Activated CD4-positive, alpha-beta T cell treated with anti-CD3 and anti-CD28 coated beads for 36 hours (primary cell): ENCODE measurements at regions not wholly inside any gene's neighbourhood (a gene's known extent, or its start where the extent isn't known, plus 50 kb on each side); places are given as distances from the start of the nearest gene placed in this dataset.

ENCODE experiments used
- ATAC-seq: fragments of 200-7000 bp; cut with Tn5 transposase; one replicate; pipeline ENCODE4 v1.10.0; 2021; ENCODE audit warnings: mild to moderate bottlenecking, moderate library complexity
- CTCF ChIA-PET: fragments of 350-600 bp; sonication (Branson Sonifier 250); formaldehyde crosslinking; loops from one replicate; lab custom pipeline; 2021; ENCODE audit warnings: antibody characterized with exemption; lab: Charles Lee
- POLR2A ChIA-PET: fragments of 350-600 bp; sonication (Branson Sonifier 250); formaldehyde crosslinking; loops from one replicate; lab custom pipeline; 2021; ENCODE audit warnings: antibody characterized with exemption, inconsistent platforms; lab: Charles Lee
- DNase-seq: peaks from one replicate; pipeline ENCODE4 v3.0.0-alpha.2; 2020
- H3K27ac Mint-ChIP-seq: one replicate; pipeline ENCODE4 v1.8.0; 2021; ENCODE audit warnings: mixed read lengths
- H3K27me3 Mint-ChIP-seq: one replicate; pipeline ENCODE4 v1.8.0; 2021; ENCODE audit warnings: mixed read lengths
- H3K36me3 Mint-ChIP-seq: one replicate; pipeline ENCODE4 v1.8.0; 2021; ENCODE audit warnings: low read depth, mixed read lengths
- H3K4me1 Mint-ChIP-seq: one replicate; pipeline ENCODE4 v1.8.0; 2021; ENCODE audit warnings: mixed read lengths
- H3K4me3 Mint-ChIP-seq: one replicate; pipeline ENCODE4 v1.8.0; 2021; ENCODE audit warnings: mild to moderate bottlenecking, moderate library complexity, mixed read lengths
- H3K9me3 Mint-ChIP-seq: one replicate; pipeline ENCODE4 v1.8.0; 2021; ENCODE audit warnings: low read depth, mixed read lengths
- intact Hi-C, 2 experiments: fragments of 100-400 bp; cut with DNase I in 1 of 2; cut with micrococcal nuclease in 1 of 2; formaldehyde crosslinking; loops; one replicate each; pipeline versions ENCODE4 v1.14.2 to v1.15.1; 2022 to 2024; cut with DNase I, micrococcal nuclease

DNA sequence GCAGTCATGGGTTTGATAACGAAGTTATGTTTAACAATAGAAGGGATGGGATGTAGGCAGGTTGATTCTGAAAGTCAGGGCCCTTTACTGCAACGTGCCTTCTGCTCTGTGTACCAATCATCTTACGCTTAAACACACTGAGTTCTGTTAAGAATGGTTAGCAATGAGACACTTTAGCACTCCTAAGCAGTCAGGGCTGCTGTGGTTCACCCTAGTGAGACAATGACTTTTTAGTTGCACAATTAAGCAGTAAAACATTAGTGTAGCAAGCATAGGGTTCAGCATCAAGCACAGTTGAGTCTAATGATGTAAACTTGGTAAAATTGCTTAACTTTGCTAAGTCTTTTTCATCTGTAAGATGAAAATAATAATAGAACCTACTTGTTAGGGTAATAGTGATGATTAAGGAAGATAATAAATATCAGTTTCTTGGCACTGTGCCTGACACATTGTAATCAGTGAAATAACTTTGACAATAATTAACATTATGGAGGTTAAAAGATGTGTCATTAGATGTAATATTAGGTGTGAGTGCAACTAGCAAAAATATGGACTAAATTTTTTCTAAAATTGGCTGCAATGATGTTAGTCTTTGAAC, 484.2 kb upstream of the THBS1 start:
- no peak for ATAC-seq
- POLR2A ChIA-PET: no interaction called here

DNA sequence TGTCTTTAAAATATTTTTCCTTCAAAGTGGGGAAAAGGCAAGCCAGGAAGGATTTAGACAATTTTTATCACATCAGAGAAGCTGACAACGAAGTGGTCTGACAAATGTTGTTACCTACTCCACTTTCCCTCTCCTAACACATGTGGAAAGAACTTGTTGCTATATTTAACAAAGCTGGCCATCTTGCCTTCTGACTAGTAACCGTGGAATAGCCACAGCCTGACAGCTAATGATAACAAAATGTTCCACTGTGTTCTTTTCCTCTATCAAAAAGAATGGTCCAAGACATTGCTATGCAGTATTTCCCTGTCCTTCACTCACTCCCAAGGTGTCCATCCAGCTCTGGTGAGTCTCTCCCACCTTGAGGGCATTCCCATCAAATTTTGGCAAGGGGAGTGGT, 481.4 kb upstream of the THBS1 start:
- DNase-seq: no peak
- Mint-ChIP-seq H3K36me3 (no peaks in the 10 kb centered on the region), H3K4me1 (no peaks in the 10 kb centered on the region), H3K4me3 (no peak overlapping the region), H3K27ac (no peak overlapping the region), H3K27me3 (peaks cover 2% of the 10 kb centered on the region), H3K9me3 (no peaks in the 10 kb centered on the region)
- ATAC-seq: no peak
- intact Hi-C loops: no loop called here
- ChIA-PET CTCF (no interaction called here), POLR2A (no interaction called here)

More for the DNA sequence above, 484.2 kb upstream of the THBS1 start:
- no peaks in the 10 kb centered on the region for H3K36me3 Mint-ChIP-seq
- CTCF ChIA-PET: interaction anchor here (1.1 kb wide), 1 partner anchor 379 kb away, joined by 3 read pairs; no protein-coding TSS in a partner anchor
- H3K27me3 Mint-ChIP-seq: peaks cover 2% of the 10 kb centered on the region
- H3K9me3 Mint-ChIP-seq: no peaks in the 10 kb centered on the region
- DNase-seq: no peak
- no peak overlapping the region for H3K4me3 Mint-ChIP-seq
- intact Hi-C loops: no loop called here
- H3K27ac Mint-ChIP-seq: no peak overlapping the region
- no peaks in the 10 kb centered on the region for H3K4me1 Mint-ChIP-seq

DNA sequence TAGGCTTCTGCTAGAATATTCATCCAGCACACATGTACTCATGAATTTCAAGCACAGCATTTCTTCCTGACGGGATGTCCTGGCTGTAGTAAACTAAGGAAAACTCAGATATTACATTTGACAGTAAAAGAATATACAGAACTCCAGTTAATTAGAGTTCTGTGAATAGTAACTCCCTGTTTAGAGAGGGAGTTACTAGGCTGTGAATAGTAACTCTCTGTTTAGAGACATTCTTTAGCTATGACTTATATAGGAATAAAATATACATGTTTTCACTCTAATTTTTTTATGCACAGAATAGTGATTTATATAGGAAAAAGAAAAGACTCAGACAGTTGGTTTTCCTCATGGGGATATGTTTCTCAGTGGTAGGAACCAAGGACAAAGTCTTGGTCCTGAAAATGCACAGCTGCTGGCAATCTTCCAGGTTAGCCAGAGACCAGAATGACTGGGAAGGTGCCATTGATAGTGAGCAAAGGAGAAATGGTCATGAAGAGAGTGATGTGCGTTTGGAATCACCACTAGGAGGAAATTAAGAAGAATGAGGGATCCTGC, 480.7 kb upstream of the THBS1 start:
- CTCF ChIA-PET: no interaction called here
- H3K27me3 Mint-ChIP-seq: peaks cover 4% of the 10 kb centered on the region
- no peaks in the 10 kb centered on the region for H3K4me1 Mint-ChIP-seq
- ATAC-seq: no peak
- DNase-seq: no peak
- H3K9me3 Mint-ChIP-seq: no peaks in the 10 kb centered on the region
- no peak overlapping the region for H3K4me3 Mint-ChIP-seq
- no peak overlapping the region for H3K27ac Mint-ChIP-seq
- POLR2A ChIA-PET: no interaction called here
- no peaks in the 10 kb centered on the region for H3K36me3 Mint-ChIP-seq
- intact Hi-C loops: loop anchor here in 1 of 2 experiments (10.0 kb wide), 1 partner anchor 65 kb away; no protein-coding TSS in a partner anchor

DNA sequence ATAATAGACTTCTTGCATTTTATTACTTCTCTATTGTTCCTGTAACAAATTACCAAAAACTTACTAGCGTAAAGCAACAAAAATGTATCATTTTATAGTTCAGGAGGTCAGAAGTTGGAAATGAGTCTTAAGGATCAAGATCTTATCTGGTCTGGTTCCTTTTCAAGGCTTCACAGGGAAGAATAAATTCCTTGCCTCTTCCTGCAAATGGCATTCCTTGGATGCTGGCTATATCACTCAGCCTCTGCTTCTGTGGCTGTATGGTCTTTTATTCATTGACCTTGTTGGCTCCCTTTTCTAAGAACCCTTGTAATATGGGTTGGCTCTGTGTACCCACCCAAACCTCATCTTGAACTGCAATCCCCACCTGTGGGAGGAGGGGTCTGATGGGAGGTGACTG, 478.4 kb upstream of the THBS1 start:
- DNase-seq (no peak), ATAC-seq (no peak)
- Mint-ChIP-seq H3K27me3 (peaks cover 10% of the 10 kb centered on the region), H3K4me1 (no peaks in the 10 kb centered on the region), H3K36me3 (no peaks in the 10 kb centered on the region), H3K4me3 (no peak overlapping the region), H3K27ac (no peak overlapping the region), H3K9me3 (no peaks in the 10 kb centered on the region)
- ChIA-PET CTCF (no interaction called here), POLR2A (no interaction called here)
- intact Hi-C loops: loop anchor here in 1 of 2 experiments (10.0 kb wide), 1 partner anchor 62 kb away; no protein-coding TSS in a partner anchor

DNA sequence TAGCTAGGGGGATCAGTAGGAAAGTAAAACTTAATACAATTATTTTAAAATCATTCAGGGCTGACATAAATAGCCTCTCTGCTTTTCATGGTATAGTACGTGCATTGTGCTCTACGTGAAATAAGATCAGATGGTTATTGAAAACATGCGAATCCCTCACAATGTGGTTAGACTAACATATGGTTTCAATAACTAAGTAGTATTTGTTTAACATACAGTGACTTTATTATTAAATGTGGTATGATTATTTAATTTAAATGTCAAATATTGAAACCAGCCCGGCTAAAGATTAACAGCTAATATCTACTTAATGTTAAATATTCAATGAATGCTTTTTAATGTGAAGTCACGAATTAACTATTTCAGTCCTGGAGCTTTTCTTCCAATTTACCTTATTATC, 473.9 kb upstream of the THBS1 start:
- H3K27ac Mint-ChIP-seq: no peak overlapping the region
- H3K27me3 Mint-ChIP-seq: peaks cover 10% of the 10 kb centered on the region
- DNase-seq (no peak), ATAC-seq (no peak)
- POLR2A ChIA-PET: no interaction called here
- no peaks in the 10 kb centered on the region for H3K9me3 Mint-ChIP-seq
- CTCF ChIA-PET: no interaction called here
- intact Hi-C loops: loop anchor here in 1 of 2 experiments (10.0 kb wide), 1 partner anchor 58 kb away; no protein-coding TSS in a partner anchor
- H3K4me3 Mint-ChIP-seq: no peak overlapping the region
- no peaks in the 10 kb centered on the region for H3K36me3 Mint-ChIP-seq
- no peaks in the 10 kb centered on the region for H3K4me1 Mint-ChIP-seq

DNA sequence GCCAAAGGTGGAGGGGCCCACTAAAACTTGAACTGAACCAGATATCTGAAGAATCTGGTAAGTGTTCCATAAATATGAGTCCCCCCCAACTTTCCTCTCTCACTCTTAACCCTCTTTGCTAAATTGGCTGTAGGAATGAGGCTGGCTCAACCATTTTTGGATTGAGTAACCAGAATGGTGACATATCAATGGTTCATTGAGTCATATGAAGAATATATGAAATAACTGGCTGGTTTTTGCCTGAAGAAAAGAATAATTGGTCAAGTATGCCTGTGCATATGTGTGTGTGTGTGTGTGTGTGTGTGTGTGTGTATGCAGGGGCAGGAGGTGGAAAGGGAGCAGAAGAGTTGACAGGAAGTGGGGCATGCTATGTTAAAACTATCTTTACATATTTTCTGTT, 472.9 kb upstream of the THBS1 start:
- Mint-ChIP-seq H3K36me3 (no peaks in the 10 kb centered on the region), H3K4me1 (no peaks in the 10 kb centered on the region), H3K27me3 (peaks cover 12% of the 10 kb centered on the region), H3K9me3 (no peaks in the 10 kb centered on the region), H3K4me3 (no peak overlapping the region), H3K27ac (no peak overlapping the region)
- no peak for ATAC-seq
- intact Hi-C loops: loop anchor here in 1 of 2 experiments (10.0 kb wide), 1 partner anchor 57 kb away; no protein-coding TSS in a partner anchor
- CTCF ChIA-PET: no interaction called here
- no peak for DNase-seq
- POLR2A ChIA-PET: no interaction called here

DNA sequence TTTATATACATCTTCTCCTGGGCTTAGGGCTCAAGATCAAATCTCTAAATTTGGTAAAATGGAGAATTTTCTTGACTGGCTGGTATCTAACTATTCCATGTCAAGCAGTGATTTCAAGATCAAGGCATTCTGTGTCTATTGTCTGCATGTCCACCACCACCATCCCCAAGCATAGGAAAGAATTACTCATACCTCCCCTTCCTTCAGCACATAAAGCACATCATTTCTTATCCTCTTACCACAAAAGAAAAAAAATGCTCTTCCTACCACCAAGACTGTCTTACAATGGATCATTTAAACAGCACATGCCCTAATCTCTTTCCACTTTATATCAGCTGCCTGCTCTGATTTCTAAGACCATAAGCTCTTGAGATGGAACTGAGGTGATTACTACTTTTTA, 470.5 kb upstream of the THBS1 start:
- H3K9me3 Mint-ChIP-seq: peaks cover 13% of the 10 kb centered on the region
- DNase-seq: no peak
- intact Hi-C loops: no loop called here
- H3K27ac Mint-ChIP-seq: no peak overlapping the region
- ChIA-PET CTCF (no interaction called here), POLR2A (no interaction called here)
- H3K27me3 Mint-ChIP-seq: peaks cover 13% of the 10 kb centered on the region
- H3K4me3 Mint-ChIP-seq: no peak overlapping the region
- H3K36me3 Mint-ChIP-seq: no peaks in the 10 kb centered on the region
- no peaks in the 10 kb centered on the region for H3K4me1 Mint-ChIP-seq
- no peak for ATAC-seq

DNA sequence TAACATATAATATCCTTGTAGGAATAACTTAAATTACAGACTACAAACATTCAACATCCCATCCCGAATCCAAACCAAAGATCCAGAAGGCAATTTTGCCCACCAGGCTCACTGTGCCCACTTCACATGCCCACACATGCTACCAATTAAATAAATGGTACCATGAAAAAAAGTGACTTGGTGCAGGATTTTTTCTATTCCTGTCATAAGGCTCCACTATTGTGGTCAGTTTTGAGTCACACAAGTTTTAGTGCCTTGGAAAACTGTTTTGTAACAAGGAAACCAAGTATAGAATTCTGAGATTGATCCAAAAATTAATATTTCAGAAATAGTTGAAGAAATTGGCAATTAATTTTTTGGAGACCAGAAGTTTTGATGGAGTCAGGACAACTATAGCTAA, 470.1 kb upstream of the THBS1 start:
- no peaks in the 10 kb centered on the region for H3K36me3 Mint-ChIP-seq
- no peak overlapping the region for H3K27ac Mint-ChIP-seq
- intact Hi-C loops: no loop called here
- H3K4me1 Mint-ChIP-seq: no peaks in the 10 kb centered on the region
- ChIA-PET CTCF (no interaction called here), POLR2A (no interaction called here)
- DNase-seq (no peak), ATAC-seq (no peak)
- H3K27me3 Mint-ChIP-seq: peaks cover 13% of the 10 kb centered on the region
- peaks cover 13% of the 10 kb centered on the region for H3K9me3 Mint-ChIP-seq
- no peak overlapping the region for H3K4me3 Mint-ChIP-seq

DNA sequence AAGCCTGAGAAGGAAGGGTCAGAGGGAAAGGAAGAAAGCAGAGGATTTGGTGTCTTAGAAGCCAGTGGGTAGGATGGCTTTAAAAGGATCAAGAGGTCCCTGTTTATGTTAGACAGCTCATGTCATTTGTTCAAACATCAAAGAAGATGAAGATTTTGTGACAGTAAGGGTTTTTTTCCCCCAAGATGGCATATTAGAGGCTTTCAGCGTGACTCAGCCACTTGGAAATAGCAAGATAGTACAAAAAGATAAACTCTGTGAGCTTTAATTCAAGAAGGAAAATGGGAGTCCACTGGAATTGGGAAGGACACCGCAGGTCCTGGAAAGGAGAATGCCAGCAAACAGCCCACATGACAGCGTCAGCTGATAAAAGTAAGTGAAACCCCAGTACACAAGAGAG, 467.1 kb upstream of the THBS1 start:
- Mint-ChIP-seq H3K27ac (no peak overlapping the region), H3K4me3 (no peak overlapping the region), H3K4me1 (no peaks in the 10 kb centered on the region), H3K36me3 (peaks cover 1% of the 10 kb centered on the region), H3K9me3 (peaks cover 24% of the 10 kb centered on the region), H3K27me3 (peaks cover 7% of the 10 kb centered on the region)
- CTCF ChIA-PET: no interaction called here
- intact Hi-C loops: no loop called here
- POLR2A ChIA-PET: no interaction called here
- DNase-seq: no peak
- no peak for ATAC-seq

DNA sequence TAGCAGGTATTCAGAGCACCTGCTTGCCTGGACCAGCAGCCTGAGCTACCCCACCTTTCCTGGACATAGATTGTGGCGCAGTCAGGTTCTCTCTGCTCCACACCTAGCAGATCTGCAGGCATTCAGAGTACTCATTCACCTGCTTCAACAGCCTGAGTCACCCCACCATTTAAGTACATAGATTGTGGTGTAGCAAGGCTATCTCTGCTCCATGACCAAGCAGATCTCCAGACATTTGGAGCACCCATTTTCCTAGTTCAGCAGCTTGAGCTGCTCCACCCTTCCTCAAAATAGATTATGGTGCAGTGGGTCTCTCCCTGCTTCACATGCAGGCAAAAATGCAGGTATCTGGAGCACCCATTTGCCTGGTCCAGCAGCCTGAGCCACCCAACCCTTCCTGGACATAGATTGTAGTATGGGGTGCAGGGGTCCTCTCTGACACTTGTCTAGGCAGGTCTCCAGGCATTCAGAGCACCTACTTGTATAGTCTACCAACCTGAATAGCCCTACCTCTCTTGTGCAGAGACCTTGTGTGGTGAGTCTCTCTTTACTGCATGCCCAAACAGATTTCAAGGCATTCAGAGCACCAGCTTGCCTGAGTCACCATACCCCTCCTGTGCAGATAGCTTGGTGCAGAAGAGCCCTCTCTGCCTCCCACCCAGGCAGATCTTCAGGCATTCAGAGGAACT, 466.0 kb upstream of the THBS1 start:
- Mint-ChIP-seq H3K4me3 (no peak overlapping the region), H3K4me1 (no peaks in the 10 kb centered on the region), H3K9me3 (peaks cover 24% of the 10 kb centered on the region), H3K36me3 (peaks cover 1% of the 10 kb centered on the region), H3K27me3 (peaks cover 7% of the 10 kb centered on the region), H3K27ac (no peak overlapping the region)
- ATAC-seq: no peak
- POLR2A ChIA-PET: no interaction called here
- intact Hi-C loops: no loop called here
- DNase-seq: no peak
- CTCF ChIA-PET: no interaction called here

DNA sequence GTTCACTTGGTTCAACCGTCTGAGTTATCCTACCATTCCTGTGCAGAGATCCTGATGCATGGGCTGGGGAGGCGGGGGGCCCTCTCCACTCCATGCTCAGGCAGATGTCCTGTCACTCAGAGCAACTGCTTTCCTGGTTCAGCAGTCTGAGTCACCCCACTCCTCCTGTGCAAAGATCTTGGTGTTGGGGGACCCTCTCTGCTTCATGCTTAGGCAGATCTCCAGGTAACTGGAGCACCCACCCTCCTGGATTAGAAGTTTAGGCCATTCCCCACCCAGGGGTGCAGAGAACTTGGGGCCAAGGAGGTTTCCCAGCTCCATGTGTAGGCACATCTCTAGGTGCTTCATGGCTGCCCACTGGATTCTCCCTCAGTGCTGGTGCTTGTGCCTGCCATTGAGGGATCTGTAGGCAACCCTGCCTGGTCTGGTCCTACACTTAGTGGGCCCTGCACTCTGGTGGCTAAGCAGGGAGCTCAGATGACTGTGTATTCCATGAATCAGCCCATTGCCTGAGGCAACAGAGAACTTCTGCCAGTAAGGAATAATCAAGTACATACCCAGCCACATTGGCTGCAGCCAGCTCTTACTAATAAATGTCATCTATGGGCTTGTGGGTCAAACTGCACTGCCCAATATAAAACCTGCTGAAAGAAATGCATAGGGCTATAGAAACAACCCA, 465.4 kb upstream of the THBS1 start:
- intact Hi-C loops: no loop called here
- peaks cover 7% of the 10 kb centered on the region for H3K27me3 Mint-ChIP-seq
- CTCF ChIA-PET: interaction anchor here (0.7 kb wide), 1 partner anchor 606 kb away, joined by 3 read pairs; no protein-coding TSS in a partner anchor

More for the DNA sequence above, 465.4 kb upstream of the THBS1 start:
- Mint-ChIP-seq H3K36me3 (peaks cover 1% of the 10 kb centered on the region), H3K27ac (no peak overlapping the region), H3K9me3 (peaks cover 24% of the 10 kb centered on the region), H3K4me3 (no peak overlapping the region), H3K4me1 (no peaks in the 10 kb centered on the region)
- DNase-seq (no peak), ATAC-seq (no peak)
- POLR2A ChIA-PET: no interaction called here
